ENCODE measurements at regions not wholly inside any gene's neighbourhood (a gene's known extent, or its start where the extent isn't known, plus 50 kb on each side); places are given as distances from the start of the nearest gene placed in this dataset.
A peak's percentile ranks its signal among the peaks of the same experiment; 100 is the strongest.
"Not testable (repeated sequence)": the region's sequence is repeated elsewhere in the genome, so short reads cannot be mapped to it uniquely, and the experiment has no call there.

DNA sequence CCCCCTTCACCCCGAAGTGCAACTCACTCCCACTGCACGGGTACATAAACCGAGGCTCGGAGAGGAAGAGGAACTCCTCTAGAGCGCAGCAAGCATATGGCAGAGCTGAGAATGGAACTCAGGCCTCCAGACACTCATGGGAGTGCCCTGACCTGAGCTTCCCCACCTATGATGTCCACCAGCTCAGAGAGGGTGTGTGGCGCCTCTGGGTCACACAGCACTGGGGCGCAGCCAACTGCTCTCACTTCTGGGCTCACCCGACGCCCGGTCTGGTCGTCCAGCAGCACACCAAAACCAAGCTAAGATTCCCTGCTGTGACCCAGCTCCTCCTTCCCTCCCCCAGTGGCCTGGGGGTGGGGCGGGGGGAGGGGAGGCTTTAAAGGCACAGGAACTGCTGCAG lies 904.3 kb downstream of the TUBA3C start:
- DNase-seq; H3K36me3 ChIP-seq; H3K9me3 ChIP-seq; intact Hi-C loops (cut with DNase I); ATAC-seq; H3K4me1 ChIP-seq; H3K27me3 ChIP-seq (ENCODE audit: low read depth); H3K4me3 ChIP-seq; H3K27ac ChIP-seq: not testable (repeated sequence)

DNA sequence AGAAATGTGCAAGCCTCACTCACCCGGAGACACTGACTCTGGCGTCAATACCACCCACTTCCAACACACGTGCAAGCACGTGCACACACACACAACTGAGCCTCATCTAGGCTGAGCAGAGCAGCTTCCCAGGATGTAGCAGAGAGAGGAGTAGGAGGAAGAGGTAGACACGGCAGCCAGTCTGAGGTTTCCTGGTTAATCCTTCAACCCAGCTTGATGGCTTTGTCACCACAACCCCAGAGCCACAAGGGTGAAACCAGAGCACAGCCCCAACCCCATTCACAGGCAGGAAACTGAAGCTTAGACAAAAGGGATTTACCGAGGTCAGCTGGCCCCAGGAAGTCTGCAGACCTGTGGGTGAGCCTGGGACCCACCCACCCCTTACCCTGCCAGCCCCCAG lies 905.3 kb downstream of the TUBA3C start:
- H3K4me3 ChIP-seq; H3K4me1 ChIP-seq; DNase-seq; H3K27me3 ChIP-seq (ENCODE audit: low read depth); H3K36me3 ChIP-seq; ATAC-seq; H3K27ac ChIP-seq; H3K9me3 ChIP-seq; intact Hi-C loops (cut with DNase I): not testable (repeated sequence)

DNA sequence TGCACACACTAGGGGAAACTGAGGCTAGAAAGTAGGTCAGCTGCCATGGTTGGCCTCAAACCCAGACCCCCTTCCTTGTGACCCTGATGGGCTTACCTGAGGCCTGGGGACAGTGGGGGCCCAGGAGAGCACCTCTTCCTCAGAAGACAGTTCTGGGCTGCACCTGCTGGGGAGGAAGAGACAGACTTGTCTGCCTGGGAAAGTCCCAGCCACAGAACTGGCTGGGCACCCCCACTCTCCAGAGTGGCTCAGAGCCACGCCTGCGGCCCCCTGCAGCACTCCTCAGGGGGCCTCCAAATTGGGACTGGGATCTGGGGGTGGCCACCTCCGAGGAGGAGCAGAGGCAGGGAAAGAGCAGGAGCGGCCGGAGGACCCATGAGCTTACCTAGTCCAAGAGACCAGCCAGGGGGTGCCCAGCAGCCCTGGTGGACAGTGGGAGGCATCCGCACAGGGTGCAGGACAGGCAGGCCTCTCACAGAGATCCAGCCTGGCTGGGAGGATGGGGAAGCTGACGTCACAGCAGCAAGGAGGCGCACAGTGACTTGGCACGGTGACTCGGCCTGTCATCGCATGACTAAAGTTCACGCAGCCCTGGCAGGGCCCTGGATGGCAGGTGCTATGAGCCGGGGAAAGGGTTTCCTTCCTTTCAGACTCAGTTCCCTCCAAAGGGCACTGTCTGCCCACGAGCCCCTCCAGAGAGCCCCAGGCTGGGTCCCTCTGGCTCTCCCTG lies 907.7 kb downstream of the TUBA3C start:
- not testable (repeated sequence) for H3K9me3 ChIP-seq
- peak in 1 of 2 donors; percentile 22 for ATAC-seq

DNA sequence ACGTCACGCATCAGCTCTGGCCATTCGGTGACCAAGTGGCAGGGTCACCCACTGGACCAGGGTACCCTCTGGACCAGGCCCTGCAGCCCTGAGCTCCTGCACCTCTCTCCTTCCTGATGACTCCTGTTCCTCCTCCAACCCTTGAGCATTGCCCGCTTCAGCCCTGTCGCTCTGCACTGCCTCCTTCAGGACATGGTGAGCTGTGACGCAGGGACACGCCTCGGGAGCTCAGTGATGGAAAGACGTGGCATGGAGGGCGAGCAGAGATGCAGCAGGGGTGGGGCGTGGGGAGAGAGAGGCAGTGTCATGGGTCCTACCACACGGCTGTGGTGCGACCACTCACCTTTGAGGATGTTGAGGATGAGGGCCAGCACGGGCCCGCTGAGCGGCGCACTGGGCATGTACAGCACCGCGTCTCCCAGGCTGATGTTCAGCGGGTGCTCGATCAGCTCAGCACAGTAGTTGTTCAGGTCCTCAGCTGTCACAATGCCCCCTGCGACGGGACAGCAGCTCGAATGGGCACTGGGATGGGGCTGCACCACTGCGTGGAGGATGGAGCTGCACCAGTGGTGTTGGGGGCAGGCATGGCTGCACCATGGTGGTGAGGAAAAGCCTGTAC lies 922.7 kb downstream of the TUBA3C start:
- DNase-seq; H3K27ac ChIP-seq; H3K4me3 ChIP-seq; H3K36me3 ChIP-seq; H3K27me3 ChIP-seq (ENCODE audit: low read depth); H3K4me1 ChIP-seq; ATAC-seq; H3K9me3 ChIP-seq; intact Hi-C loops (cut with DNase I): not testable (repeated sequence)

More for the DNA sequence above, 907.7 kb downstream of the TUBA3C start:
- H3K4me3 ChIP-seq; DNase-seq; H3K4me1 ChIP-seq; H3K27ac ChIP-seq; intact Hi-C loops (cut with DNase I); H3K27me3 ChIP-seq (ENCODE audit: low read depth); H3K36me3 ChIP-seq: not testable (repeated sequence)

DNA sequence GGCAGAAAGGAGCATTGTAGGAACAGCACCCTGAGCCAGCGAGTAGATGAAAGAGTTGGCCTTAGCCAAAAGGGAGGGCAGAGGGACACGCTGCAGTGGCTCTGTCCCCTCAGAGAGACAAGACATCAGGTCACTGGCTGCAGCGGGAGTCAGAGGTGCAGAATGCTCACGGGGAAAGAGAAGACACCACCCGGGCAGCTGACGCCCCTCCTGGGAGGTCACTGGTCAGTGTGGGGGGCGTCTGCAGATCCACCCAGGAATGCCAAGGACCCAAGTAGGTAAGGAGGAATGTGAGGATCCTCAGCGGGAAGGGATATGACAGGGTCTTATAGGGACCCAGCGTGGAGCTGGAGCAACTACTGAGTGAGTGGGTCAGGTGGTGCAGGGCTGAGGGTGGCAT lies 923.9 kb downstream of the TUBA3C start:
- H3K36me3 ChIP-seq; H3K27me3 ChIP-seq (ENCODE audit: low read depth); ATAC-seq; H3K27ac ChIP-seq; intact Hi-C loops (cut with DNase I); H3K9me3 ChIP-seq; H3K4me1 ChIP-seq; DNase-seq; H3K4me3 ChIP-seq: not testable (repeated sequence)

DNA sequence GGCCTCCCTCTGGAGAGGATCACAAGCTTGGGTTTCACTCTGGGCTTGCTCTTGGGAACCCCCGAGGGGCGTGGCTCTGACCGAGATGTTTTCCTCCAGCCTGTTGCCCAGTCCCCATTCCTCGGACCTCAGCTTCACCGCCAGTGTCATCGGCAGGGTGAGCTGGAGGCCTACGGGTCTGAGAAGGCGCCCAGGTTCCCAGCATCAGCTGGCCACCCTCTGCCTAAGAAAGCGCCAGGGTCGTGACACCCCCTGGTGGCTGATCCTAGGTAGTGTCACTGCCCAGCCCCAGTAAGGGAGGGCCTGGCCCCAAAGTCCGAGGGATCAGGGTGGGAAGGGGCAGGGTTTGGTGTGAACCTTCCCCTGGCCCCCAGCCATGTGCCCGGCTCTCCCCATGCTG lies 928.8 kb downstream of the TUBA3C start:
- H3K4me1 ChIP-seq; H3K27ac ChIP-seq; intact Hi-C loops (cut with DNase I); H3K36me3 ChIP-seq; ATAC-seq; H3K27me3 ChIP-seq (ENCODE audit: low read depth); DNase-seq; H3K4me3 ChIP-seq; H3K9me3 ChIP-seq: not testable (repeated sequence)

DNA sequence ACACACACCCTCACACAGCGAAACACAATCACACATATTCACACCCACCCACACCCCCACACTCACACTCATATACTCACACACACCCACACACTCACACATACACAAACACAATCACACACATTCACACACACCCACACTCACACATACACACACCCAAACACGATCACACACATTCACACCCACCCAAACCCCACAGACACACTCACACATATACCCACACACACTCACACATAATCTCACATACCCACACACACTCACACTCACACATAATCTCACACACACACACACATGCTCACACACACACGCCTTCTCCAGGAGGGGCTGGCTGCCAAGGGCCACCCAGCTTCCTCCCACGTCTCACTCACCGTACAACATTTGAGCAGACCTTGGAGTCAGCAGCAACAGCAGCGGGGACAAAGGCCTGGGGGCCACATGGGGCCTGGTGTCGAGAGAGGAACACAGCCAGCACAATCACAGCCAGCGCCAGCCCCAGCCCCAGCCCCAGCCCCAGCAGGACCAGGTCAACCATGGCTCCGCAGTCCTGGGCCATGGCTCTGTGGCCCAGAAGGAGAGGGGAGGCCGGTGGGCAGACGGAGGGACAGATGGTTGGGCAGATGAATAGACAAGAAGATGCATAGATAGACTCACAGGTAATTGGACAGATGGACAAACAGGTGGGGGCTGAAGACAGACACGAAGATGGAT lies 932.9 kb downstream of the TUBA3C start:
- DNase-seq; intact Hi-C loops (cut with DNase I); H3K36me3 ChIP-seq; ATAC-seq; H3K9me3 ChIP-seq; H3K4me3 ChIP-seq; H3K4me1 ChIP-seq; H3K27me3 ChIP-seq (ENCODE audit: low read depth); H3K27ac ChIP-seq: not testable (repeated sequence)

DNA sequence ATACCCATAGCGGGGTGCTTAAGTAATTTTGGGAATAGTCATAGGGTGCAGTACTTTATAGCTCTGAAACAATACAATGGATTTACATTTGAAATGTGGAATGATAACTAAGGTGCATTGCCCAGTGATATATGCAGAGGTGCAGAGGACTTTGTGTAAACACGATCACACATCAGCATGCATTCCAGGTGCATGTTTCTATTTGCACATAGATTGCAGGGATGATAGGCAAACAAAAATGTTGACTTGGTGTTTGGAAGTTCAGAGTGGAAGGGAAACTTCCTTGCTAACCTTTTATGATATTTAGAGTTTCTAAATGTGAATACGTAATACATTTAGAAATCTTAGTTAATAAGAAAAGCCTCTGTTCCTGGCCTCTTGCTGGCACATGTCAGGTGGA lies 941.5 kb downstream of the TUBA3C start:
- DNase-seq; H3K36me3 ChIP-seq; H3K9me3 ChIP-seq; intact Hi-C loops (cut with DNase I); H3K27ac ChIP-seq; H3K4me1 ChIP-seq; H3K27me3 ChIP-seq (ENCODE audit: low read depth); ATAC-seq; H3K4me3 ChIP-seq: not testable (repeated sequence)

DNA sequence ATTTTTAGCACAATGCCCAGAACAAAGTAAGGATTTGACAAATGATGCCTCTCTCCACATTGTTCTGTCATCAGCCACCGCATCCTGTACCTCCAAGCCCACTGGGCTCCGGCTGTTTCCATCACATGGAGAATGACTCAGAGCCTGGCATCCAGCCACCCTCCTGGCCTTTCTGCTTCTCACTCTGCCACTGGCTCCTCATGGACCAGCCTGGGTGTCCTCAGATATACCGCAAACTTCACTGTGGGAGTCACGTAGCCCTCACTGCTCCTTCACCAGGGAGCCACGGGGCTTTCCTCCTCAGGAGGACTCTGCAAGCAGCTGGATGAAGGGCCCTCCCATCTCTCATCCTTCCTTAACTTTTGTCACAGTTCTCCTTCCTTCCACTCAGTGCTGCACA lies 943.0 kb downstream of the TUBA3C start:
- DNase-seq; H3K4me3 ChIP-seq; ATAC-seq; H3K27ac ChIP-seq; H3K27me3 ChIP-seq (ENCODE audit: low read depth); H3K4me1 ChIP-seq; H3K9me3 ChIP-seq; intact Hi-C loops (cut with DNase I); H3K36me3 ChIP-seq: not testable (repeated sequence)

DNA sequence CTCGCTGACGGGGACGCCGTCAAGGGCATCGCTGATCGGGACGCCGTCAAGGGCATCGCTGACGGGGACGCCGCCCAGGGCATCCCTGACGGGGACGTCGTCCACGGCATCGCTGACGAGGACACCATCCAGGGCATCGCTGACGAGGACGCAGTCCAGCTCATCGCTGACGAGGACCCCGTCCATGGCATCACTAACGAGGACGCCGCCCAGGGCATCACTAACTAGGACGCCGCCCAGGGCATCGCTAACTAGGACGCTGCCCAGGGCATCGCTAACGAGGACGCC lies 945.2 kb downstream of the TUBA3C start:
- TF ChIP-seq, protein P1, sequence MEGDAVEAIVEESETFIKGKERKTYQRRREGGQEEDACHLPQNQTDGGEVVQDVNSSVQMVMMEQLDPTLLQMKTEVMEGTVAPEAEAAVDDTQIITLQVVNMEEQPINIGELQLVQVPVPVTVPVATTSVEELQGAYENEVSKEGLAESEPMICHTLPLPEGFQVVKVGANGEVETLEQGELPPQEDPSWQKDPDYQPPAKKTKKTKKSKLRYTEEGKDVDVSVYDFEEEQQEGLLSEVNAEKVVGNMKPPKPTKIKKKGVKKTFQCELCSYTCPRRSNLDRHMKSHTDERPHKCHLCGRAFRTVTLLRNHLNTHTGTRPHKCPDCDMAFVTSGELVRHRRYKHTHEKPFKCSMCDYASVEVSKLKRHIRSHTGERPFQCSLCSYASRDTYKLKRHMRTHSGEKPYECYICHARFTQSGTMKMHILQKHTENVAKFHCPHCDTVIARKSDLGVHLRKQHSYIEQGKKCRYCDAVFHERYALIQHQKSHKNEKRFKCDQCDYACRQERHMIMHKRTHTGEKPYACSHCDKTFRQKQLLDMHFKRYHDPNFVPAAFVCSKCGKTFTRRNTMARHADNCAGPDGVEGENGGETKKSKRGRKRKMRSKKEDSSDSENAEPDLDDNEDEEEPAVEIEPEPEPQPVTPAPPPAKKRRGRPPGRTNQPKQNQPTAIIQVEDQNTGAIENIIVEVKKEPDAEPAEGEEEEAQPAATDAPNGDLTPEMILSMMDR (IDR thresholded peaks at IDR 0.05) = no peak
- ATAC-seq = no peak
- intact Hi-C loops (cut with DNase I) = no loop called here
- Histone ChIP-seq H3K27ac (no peak overlapping the region), H3K4me1 (no peaks in the 10 kb centered on the region), H3K9me3 (no peaks in the 10 kb centered on the region), H3K4me3 (no peak overlapping the region), H3K36me3 (no peaks in the 10 kb centered on the region), H3K27me3 (ENCODE audit: low read depth) (no peaks in the 10 kb centered on the region)
- DNase-seq = no peak

All from lower lobe of right lung (tissue), 2 donors.